GM04503 (cell line): ENCODE measurements at regions not wholly inside any gene's neighbourhood (a gene's known extent, or its start where the extent isn't known, plus 50 kb on each side); places are given as distances from the start of the nearest gene placed in this dataset.
A peak's percentile ranks its signal among the peaks of the same experiment; 100 is the strongest.

ENCODE experiments used
- DNase-seq: peaks from one replicate; pipeline ENCODE4 v3.0.0-alpha.2; 2012; ENCODE audit warnings: low read depth

DNA sequence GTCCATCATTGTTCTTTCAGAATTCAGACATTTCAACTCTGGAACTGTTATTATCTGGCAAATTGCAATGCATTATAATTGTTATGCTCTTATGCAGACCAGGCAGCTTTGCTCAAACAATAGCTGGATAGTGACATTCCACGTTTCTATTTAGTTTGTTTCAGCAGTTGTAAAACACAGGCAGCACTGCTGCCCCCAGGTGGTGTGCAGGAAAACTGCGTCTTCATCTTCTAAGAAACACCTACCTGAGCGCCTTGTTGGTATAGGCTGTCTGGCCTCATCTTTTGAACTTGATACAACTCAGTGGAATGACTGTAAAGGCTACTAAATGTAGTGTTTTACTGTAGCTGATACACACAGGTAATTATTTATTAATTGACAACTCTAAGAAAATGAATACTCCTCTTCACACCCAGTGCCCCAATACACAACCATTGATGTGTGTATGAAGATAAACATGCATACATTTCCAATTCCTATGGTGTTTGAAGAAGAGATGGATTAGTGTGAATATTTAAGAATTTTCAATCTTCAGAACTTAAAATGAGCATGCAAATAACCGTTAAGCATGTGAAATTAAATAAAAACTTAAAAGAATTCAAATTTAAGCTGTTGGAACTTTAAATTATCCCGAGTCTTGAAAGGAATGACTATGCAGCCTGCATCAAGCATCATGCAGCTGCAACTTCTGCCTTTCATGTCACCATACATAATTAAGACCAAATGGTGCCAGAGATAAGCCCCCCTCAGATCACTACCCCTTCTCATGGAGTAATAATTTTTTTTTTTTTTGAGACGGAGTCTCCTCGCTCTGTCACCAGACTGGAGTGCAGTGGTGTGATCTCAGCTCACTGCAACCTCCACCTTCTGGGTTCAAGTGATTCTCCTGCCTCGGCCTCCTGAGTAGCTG, 85.6 kb downstream of the CD8B2 start:
- DNase-seq = no peak

- no peak for DNase-seq
These were observed 86.6 kb downstream of the CD8B2 start for GRCh38 chr2:106573773-106574172.

- no peak for DNase-seq
These were observed 88.8 kb downstream of the CD8B2 start for GRCh38 chr2:106575955-106576354.

DNA sequence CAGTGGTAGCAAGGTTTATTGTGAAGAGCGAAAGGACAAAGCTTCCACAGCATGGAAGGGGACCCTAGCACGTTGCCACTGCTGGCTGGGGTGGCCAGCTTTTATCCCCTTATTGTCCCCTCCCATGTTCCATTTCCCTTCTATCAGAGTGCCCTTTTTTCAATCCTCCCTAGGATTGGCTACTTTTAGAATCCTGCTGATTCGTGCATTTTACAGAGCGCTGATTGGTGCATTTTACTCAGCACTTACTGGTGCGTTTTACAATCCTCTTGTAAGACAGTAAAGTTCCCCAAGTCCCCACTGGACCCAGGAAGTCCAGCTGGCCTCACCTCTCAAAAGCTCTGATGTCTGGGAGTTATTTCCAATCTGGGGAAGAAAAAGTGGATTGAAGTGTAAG, 90.1 kb downstream of the CD8B2 start:
- DNase-seq = no peak

DNA sequence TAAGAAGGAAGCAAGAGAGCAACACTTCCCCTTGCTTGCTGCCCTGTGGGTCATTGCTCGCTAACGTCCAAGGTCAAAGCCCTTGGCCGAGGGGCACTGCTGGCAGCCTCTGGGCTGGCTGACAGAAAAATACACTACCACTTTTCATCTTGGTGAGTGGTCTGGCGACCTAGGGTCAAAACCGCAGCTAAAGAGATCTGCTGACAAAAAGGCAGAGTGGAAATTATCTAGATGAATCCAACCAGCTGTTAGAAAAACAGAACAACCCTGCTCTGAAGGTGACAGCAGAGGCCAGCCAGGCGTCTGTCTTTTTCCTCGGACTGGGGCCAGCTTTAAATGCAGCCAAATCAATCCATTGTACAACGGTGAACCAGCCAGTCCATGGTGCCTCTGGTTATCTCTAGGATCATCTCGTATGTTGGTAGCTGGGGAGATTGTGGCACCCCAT, 92.6 kb downstream of the CD8B2 start:
- DNase-seq = no peak

- DNase-seq = no peak
These were observed 93.1 kb downstream of the CD8B2 start for GRCh38 chr2:106580241-106580640.

DNA sequence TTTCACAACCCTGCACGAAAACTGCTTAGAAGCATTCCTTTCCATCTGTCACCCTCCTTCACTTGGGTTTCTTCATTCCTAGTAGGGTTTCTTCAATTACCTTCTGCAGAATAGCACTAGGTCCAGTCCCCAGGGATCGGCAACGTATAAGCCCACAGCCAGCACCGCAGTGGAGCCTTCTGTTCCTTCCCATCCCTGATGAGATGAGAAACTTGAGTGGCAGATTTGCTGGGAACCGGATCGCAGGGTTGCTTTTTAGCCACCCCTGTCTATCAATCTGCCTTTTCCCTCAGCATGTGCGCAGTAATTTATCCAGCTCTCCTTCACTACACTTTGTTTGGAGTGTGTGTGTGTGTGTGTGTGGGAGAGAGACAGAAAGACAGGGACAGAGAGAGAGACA, 94.2 kb downstream of the CD8B2 start:
- DNase-seq = no peak

GRCh38 chr2:106581755-106582147, 94.6 kb downstream of the CD8B2 start:
- DNase-seq = no peak

DNA sequence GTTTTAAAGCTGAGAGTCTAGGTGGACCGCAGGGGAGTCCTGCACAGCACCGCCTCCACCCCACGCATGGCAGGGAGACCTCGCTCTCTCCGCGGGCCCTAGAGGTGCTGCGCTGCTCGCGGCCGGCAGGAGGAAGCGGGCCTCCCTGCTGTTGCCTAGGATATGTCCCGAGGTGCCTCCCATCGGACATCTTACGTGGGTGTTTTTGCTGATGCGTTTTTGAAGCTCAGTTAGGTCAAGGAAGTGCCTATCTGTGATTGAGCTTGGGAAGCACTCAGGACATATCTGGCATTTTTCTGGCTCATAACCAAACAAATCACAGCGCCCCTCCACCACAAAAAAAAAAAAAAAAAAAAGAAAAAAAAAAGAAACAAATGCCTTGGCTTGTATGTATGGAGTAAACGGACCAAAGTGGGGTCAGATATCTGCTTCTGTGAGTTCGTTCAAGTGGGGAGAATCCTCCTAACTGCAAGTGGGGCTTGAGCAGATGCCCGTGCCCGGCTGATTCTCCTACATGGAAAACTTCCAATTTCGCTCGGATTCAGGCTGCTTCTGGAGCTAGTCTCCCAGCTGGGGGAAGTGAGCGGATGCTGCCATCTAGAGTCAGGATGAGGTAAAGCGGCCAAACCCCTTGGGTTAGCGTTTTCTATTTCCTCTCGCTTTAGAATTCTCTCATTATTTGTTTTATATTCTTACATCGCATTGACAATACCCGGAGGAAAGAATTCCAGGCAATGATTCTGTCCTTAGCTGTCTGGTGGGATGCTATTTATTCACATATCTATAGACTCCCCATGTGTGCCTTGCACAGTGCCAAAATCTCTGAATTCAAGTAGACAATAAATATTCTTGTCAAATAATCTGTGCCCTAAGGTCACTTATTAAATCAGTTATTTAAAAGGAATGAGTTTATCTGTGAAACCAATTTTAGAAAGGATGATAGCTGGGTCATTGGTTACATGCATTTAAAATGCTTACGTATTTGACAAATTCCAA, 95.3 kb downstream of the CD8B2 start:
- peak; percentile 26 for DNase-seq

- no peak for DNase-seq
These were observed 97.3 kb downstream of the CD8B2 start for GRCh38 chr2:106584304-106584954.

DNA sequence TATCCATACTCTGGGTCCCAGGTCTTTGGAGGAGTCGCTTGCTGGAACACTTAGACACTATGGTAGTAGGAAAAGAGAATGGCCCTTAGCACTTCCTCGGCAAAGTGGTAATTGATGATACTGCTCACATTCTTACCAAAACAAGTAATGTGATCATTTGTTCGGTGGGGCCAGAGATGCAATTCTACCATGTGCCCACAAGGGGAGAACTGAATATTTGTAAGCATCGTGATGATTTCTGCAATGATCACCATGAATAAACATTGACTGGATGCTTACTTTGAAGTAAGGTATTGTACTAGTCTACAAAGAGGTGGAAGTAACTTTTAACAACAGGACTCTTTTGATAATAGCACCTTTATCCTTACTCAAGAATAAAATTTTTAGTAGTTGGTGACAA, 109.7 kb downstream of the CD8B2 start:
- DNase-seq = no peak

DNA sequence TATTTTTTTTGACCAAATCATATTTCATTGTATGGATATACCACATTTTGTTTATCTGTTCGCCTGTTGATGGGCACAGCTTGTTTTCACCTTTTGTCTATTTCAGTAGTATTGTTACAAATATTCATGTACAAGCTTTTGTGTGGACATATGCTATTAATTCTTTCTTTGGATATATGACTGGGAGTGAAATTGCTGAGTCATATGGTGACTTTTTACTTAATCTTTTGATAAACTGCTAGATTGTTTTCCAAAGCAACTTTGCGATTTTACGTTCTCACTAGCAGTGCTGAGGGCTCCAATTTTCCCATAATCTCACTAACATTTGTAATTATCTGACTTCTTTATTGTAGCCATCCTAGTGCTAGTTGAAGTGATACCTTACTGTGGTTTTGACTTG, 112.4 kb downstream of the CD8B2 start:
- no peak for DNase-seq

DNA sequence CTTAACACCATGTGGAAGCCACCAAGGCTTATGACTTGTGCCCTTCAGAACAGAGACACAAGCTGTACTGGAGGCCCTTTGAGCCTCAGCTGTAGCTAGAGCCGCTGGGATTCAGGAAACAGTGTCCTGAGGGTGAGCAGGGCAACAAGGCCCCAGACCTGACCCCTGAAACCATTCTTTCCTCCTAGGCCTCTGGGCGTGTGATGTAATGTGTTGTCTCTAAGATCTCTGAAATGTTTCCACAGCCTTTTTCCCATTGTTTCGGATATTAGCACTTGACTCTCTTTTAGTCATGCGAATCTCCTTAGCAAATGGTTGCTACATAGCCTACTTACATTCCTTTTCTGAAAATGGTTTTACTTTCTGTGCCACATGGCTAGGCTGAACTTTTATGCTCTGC, 114.9 kb downstream of the CD8B2 start:
- no peak for DNase-seq

- DNase-seq = no peak
These were observed 119.5 kb downstream of the CD8B2 start for GRCh38 chr2:106606652-106607051.

DNA sequence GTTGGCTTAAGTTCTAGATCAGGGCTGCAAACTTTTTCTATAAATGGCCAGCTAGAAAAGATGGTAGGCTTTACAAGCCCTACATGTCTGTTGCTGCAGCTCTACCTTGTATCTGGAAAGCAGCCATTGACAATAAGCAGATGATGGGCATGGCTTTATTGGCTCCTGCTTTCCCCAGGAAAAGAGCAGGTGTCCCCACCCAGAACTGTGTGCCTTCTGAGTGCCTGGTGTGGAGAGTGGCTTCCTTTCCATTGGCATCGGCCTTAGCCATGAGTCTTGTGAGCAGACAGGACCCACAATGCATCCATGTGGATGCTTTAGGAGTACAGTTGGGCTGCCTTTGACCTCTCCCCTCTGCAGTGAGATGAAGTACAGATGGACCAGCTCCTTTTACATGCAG, 120.2 kb downstream of the CD8B2 start:
- DNase-seq = no peak

DNA sequence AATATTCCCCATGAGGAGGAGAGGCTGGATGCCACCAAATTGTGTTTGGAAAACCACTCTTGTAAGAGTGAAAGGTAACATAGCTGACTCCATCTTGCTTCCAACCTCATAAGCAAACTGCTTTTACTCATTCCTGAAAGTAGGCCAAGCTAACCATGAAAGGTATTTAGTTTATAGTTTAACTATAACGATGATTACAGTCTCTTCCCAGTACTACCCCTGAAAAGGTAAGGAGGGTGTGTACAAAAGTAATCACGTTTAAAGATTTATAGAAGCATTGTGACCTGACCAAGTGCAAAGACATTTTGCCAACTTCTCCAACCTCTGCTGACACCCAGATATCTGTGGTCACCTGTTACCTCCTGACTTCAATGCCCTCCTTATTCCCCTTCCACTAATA, 122.6 kb downstream of the CD8B2 start:
- DNase-seq = no peak

GRCh38 chr2:106614511-106615291, 127.5 kb downstream of the CD8B2 start:
- DNase-seq = no peak

DNA sequence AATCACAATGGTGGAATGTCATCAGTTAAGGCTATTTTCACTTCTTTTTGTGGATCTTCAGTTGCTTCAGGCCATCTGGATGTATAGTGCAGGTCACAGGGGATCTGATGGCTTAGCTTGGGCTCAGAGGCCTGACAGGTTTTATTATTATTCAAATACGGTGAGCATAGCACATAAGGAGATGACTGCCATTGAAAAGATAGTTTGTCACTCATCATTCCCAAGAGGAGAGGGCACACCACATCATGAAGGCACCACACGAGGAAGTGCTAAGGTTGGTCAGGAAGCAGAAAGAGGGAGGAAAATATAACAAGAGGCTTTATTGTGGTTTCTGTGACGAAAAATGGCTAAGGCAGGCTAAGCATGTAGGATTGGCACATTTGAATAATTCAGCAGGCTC, 131.4 kb downstream of the CD8B2 start:
- no peak for DNase-seq

GRCh38 chr2:106623456-106623855, 136.3 kb downstream of the CD8B2 start:
- no peak for DNase-seq

- DNase-seq = no peak
These were observed 137.7 kb downstream of the CD8B2 start for GRCh38 chr2:106624787-106625380.

DNA sequence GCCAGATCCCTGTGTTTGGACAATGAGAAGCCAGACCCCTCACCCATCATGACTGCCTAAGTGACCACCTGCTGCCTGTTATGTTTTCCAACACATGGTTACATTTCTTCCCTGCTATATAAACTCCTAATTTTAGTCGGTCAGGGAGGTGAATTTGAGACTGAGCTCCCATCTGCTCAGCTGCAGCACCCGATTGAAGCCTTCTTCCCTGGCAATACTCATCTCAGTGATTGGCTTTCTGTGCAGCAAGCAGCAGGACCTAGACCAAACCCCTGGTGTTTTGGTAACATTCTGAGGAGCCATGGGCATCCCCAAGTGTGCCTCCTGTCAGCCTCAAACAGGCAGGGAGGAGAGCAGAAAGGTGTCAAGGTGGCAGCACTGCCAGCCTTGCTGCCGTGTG, 141.2 kb downstream of the CD8B2 start:
- no peak for DNase-seq
